ENCODE measurements at regions not wholly inside any gene's neighbourhood (a gene's known extent, or its start where the extent isn't known, plus 50 kb on each side); places are given as distances from the start of the nearest gene placed in this dataset.

- DNase-seq (ENCODE audit: low read depth, low spot score), result no peak
- no peak overlapping the region for H3K27ac ChIP-seq
These were observed 125.8 kb upstream of the AJAP1 start for GRCh38 chr1:4528590-4528989.

DNA sequence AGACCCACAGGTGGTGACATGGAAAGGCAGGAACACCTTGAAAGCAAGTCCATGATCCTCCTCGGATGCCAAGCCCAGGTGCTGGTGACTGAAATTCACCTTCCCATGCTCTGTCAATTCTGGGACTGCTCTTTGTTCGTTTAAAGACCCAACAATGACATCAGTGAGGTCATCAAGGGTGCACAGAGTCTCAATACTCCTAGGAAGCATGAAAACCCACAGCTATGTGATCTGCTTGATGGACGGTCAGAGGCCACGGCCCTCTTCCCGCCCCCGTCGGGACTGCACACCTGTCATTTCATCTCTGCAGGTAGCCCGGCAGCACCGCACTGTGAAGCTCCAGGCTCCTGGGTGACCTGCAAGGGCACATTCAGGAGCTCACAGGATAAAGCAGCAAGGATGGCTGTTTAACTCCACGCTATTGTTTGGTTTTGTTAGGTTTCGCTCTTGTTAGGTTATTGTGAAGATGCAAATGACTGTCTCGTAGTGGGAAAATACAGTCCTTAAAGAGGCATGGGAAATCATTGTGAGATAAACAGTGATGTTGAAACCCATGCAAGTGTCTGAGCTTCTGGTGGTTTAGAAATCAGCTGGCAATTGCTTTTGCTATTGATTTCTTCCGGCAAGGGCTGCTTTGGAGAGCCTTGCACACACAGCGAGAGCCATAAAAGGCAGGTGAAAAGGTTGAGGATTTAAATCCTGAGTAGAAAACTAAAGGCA lies 124.8 kb upstream of the AJAP1 start:
- H3K27ac ChIP-seq, result no peak overlapping the region
- DNase-seq (ENCODE audit: low read depth, low spot score), result no peak

DNA sequence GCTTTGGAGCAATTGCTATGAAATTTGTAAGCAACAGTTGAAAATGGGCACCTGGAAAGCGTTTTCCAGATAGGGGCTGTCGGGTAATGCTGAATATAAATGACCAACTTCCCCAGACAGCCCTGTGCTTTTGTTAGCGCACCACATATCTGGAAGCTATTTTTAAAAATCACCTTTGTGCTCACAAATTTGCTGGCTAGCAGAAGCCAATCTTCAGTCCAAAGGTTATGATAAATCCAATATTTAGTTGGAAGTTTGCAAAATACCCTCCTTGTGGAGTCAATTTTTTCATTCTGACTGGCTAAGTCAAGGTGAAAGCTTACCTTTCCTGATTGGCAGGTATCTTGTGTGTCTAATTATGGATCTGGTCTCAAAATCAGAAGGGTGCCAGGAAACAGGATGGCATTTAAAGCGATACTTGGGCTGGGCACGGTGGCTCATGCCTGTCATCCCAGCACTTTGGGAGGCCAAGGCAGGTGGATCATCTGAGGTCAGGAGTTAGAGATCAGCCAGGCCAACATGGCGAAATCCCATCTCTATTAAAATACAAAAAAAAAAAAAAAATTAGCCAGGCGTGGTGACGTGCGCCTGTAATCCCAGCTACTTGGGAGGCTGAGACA lies 124.1 kb upstream of the AJAP1 start:
- no peak for DNase-seq (ENCODE audit: low read depth, low spot score)
- no peak overlapping the region for H3K27ac ChIP-seq

DNA sequence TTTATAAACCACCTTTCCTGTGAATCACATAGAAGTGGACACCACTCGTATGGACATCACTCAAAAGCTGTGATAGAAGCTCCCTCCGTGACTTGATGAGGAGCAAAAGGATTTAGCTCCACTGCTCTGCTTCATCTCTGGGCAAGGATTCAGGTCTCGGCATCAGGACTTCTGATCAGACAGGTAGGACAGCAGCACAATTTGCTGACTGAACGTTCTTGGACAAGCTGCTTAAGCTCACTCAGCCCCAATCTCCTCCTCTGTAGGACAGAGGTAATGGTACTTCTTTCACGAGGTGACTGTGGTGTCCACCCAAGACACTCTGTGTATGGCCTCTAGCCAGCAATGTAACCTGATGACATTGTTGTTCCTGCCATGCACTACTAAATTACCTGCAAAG lies 122.6 kb upstream of the AJAP1 start:
- DNase-seq (ENCODE audit: low read depth, low spot score), result no peak
- H3K27ac ChIP-seq, result no peak overlapping the region

DNA sequence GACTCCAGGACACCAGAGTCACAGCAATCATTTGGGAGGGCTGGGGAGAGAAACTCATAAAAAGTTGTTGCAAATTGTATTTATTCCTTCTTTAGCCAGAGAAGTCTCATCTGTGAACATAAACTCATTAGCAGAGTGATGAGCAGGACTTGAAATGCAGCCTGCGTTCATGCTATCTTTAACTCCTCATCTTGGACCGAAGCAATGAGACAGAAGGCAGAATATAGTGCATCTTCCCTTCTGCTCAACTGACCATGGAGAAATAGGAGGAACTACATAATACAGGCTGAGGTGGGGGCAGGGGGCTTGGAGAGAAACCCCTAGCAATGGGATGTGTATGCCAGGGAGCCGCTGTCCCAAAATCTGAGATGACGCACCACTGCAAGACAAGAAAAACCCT lies 121.8 kb upstream of the AJAP1 start:
- DNase-seq (ENCODE audit: low read depth, low spot score), result no peak
- no peak overlapping the region for H3K27ac ChIP-seq

DNA sequence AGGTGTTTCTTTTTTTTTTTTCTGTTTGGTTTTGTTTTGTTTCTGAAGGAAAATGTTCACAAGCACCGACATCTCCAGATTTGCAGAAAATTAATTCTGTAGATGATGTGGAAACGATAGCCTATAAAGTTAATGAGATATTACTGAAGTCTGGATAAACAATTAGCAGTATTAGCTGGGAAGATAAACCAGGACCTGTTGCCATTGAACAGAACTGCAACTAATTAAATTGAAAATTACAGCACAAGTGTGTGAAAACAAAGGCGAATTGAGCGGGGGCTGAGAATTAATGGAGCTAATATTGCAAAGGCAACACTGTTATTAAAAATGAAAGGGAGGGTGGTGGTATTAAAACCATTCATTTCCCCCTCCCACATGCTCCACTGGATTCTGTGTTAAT lies 107.5 kb upstream of the AJAP1 start:
- DNase-seq (ENCODE audit: low read depth, low spot score), result no peak
- no peak overlapping the region for H3K27ac ChIP-seq

DNA sequence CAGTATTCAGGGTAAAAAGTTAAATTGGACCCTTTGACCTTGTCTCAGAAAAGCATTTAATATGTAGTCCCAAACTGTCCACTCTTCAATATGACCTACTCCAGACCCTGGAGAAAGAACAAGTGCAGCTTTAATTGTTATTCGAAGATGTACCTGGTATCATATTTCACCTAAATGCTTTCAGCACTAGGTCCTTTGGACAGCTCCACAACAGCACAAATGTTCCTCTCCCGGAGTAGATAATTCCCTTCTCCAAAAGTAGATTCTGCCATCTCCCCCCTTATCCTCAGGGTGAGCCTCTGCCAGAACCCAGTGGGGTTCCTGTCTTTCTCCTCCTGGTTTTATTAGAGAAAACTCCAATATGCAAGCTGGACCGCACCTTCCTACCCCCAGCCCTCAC lies 104.5 kb upstream of the AJAP1 start:
- DNase-seq (ENCODE audit: low read depth, low spot score), result no peak
- H3K27ac ChIP-seq, result no peak overlapping the region

GRCh38 chr1:4550941-4551340 lies 103.5 kb upstream of the AJAP1 start:
- no peak for DNase-seq (ENCODE audit: low read depth, low spot score)
- no peak overlapping the region for H3K27ac ChIP-seq

- no peak for DNase-seq (ENCODE audit: low read depth, low spot score)
- H3K27ac ChIP-seq, result no peak overlapping the region
These were observed 102.7 kb upstream of the AJAP1 start for GRCh38 chr1:4551706-4552105.

DNA sequence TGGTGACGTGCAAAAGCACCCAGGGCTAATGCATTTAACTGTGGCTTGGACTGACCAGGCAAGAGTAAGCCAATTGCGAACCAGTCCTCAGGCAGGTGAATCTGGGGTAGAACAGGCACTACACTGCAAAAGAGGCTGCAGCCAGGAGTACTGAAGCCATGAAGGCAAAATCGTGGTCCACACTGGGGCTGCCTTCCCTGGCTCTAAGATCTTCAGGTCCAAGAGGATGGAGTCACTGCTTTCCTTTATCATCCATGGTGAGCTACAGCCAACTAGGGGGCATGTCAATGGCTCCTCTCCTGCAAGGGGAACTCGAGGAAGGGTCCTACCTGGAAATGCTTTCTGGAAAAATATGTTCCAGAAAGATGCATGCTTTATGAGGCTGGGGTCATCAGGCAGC lies 100.6 kb upstream of the AJAP1 start:
- H3K27ac ChIP-seq, result no peak overlapping the region
- no peak for DNase-seq (ENCODE audit: low read depth, low spot score)

GRCh38 chr1:4554271-4554865 lies 100.0 kb upstream of the AJAP1 start:
- no peak for DNase-seq (ENCODE audit: low read depth, low spot score)

GRCh38 chr1:4557949-4558348 lies 96.5 kb upstream of the AJAP1 start:
- H3K27ac ChIP-seq, result no peak overlapping the region
- no peak for DNase-seq (ENCODE audit: low read depth, low spot score)

More at GRCh38 chr1:4554271-4554865, 100.0 kb upstream of the AJAP1 start:
- no peak overlapping the region for H3K27ac ChIP-seq

DNA sequence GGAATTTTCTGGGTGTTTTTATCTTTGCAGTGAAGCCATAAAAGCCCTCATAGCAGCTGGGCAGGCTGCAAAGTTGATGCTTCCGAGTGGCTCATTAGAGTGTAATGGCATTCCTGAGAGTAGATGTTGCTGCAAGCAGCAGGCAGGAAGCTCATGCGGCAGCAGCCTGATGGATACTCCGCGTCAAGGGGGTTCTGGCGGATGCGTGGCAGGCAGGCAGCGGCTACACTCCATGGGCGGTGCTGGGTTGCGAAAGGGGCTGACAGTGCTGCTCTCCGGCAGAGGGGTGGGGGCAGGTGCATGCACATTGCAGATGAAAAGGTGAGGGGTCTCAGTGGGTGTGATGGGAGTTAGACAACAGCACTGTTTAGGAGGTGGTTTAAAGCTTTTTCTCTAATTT lies 93.2 kb upstream of the AJAP1 start:
- H3K27ac ChIP-seq, result no peak overlapping the region
- DNase-seq (ENCODE audit: low read depth, low spot score), result no peak

DNA sequence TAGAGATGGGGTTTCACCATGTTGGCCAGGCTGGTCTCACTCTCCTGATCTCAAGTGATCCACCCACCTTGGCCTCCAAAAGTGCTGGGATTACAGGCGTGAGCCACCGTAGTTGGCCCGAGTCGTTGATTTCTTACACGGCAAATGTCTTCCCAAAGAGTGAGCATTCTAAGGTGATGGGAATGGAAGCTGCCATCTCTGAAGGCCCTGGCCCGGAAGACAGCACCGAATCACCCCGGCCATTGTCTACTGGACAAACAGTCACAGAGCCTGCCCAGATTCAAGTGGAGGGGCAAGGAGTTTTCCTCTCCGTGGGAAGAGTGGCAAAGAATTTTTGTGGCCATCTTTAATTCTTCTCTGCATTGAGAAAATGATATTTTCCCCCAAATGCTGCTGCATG lies 92.1 kb upstream of the AJAP1 start:
- DNase-seq (ENCODE audit: low read depth, low spot score), result no peak
- no peak overlapping the region for H3K27ac ChIP-seq

DNA sequence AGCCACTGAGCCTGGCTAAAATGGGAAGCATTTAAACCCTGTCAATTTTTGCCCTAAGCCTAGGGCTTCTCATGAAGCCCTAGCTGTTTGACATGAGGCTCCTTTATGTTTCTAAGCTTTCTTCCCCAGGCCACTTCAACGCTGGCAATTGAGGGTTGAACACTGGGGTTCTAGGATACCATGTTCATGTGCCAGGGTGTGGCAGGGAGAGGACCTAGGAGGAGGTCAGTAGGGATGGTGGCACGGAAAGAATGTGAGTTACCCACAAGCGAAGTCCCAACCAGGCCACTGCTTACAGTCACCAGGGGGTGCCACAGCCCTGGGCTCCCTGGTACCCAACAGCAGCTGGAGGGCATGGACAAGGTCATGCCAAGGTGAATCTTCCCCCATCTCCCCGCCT lies 90.8 kb upstream of the AJAP1 start:
- no peak overlapping the region for H3K27ac ChIP-seq
- no peak for DNase-seq (ENCODE audit: low read depth, low spot score)

GRCh38 chr1:4564051-4564450 lies 90.4 kb upstream of the AJAP1 start:
- no peak overlapping the region for H3K27ac ChIP-seq

GRCh38 chr1:4565166-4565565 lies 89.2 kb upstream of the AJAP1 start:
- no peak overlapping the region for H3K27ac ChIP-seq
- no peak for DNase-seq (ENCODE audit: low read depth, low spot score)

More at GRCh38 chr1:4564051-4564450, 90.4 kb upstream of the AJAP1 start:
- DNase-seq (ENCODE audit: low read depth, low spot score), result no peak

DNA sequence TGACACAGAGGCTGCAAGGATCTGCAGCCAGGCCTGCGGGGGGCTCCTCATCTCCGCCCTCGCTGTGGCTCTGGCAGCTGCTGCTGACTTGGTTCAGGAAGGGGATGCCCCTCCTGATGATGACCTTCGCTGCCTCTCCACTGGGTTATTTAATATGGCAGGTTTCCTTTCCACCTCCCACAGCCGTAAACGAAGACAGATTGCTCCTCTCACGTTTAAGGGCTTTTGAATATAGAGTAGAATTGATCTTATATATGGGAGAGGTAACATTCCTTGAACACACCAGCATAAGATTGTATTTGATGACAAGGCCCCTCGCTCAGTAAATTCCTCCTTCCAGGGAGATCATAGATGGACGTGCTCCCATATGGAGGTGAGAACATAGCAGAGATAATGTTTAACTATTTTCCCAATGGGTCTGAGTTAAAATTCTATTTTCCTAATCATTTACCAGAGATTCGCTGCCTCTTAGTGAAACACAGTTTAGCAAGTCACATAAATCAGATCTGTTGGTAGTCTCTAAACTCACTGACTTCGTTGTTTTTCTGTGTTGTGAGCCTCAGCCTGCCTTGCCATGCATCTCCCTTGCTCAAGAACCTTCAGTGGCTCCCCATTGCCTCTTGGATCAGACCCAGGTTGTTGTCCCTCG lies 88.5 kb upstream of the AJAP1 start:
- no peak overlapping the region for H3K27ac ChIP-seq
- DNase-seq (ENCODE audit: low read depth, low spot score), result no peak

GRCh38 chr1:4571263-4571662 lies 83.1 kb upstream of the AJAP1 start:
- no peak overlapping the region for H3K27ac ChIP-seq
- DNase-seq (ENCODE audit: low read depth, low spot score), result no peak

- DNase-seq (ENCODE audit: low read depth, low spot score), result no peak
- no peak overlapping the region for H3K27ac ChIP-seq
These were observed 80.9 kb upstream of the AJAP1 start for GRCh38 chr1:4573526-4573925.

DNA sequence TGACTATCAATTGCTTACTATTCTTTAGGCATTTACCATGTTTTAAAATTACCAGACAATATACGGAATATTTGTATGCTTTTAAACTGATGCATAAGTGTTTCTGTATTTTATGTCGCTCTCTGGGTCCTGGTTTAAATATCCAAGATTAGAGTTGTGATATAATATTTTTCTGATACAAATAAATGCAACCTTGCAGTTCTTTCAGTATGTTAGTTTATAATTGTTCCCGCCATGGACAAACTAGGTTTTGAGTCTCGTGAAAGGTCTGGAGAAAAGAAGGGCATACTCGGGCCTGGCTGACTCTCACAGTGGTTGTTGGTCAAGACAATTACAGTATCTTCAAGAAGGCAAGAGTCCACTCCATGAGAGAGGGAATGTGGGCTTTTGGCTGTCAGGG lies 72.6 kb upstream of the AJAP1 start:
- no peak for DNase-seq (ENCODE audit: low read depth, low spot score)
- no peak overlapping the region for H3K27ac ChIP-seq
